GM23338 (cell line): ENCODE measurements at regions not wholly inside any gene's neighbourhood (a gene's known extent, or its start where the extent isn't known, plus 50 kb on each side); places are given as distances from the start of the nearest gene placed in this dataset.

Experiments used
- ATAC-seq: fragments of 200-7000 bp; cut with Tn5 transposase; 3 replicates; pipeline ENCODE4 v1.9.1; 2020
- DNase-seq: peaks from one replicate; pipeline ENCODE4 v3.0.0-alpha.2; 2015; ENCODE audit warnings: low spot score
- H2AFZ ChIP-seq: fragments of 200-600 bp; sonication (generic); 2 replicates; pipeline ENCODE4 v1.8.0; 2016; ENCODE audit warnings: antibody characterized with exemption, mild to moderate bottlenecking, moderate library complexity
- H3F3A ChIP-seq: fragments of 200-600 bp; sonication (generic); replicated peaks from 2 replicates; pipeline ENCODE4 v1.8.0; 2017; ENCODE audit warnings: antibody characterized with exemption, mixed run types, low read depth
- H3K27ac ChIP-seq: fragments of 200-600 bp; sonication (generic); 2 replicates; pipeline ENCODE4 v1.6.1; 2016; ENCODE audit warnings: low read depth
- H3K27me3 ChIP-seq: fragments of 200-600 bp; sonication (generic); 2 replicates; pipeline ENCODE4 v1.8.0; 2016; ENCODE audit warnings: mild to moderate bottlenecking, mixed run types, moderate library complexity; ENCODE audit not compliant: insufficient read depth
- H3K36me3 ChIP-seq: fragments of 200-600 bp; sonication (generic); 2 replicates; pipeline ENCODE4 v1.8.0; 2016; ENCODE audit warnings: mild to moderate bottlenecking; ENCODE audit not compliant: insufficient read depth
- H3K4me1 ChIP-seq: fragments of 200-600 bp; sonication (generic); 2 replicates; pipeline ENCODE4 v1.8.0; 2016; ENCODE audit warnings: mild to moderate bottlenecking, moderate library complexity; ENCODE audit not compliant: insufficient read depth
- H3K4me2 ChIP-seq: fragments of 200-600 bp; sonication (generic); 2 replicates; pipeline ENCODE4 v1.7.1; 2017; ENCODE audit warnings: mixed run types
- H3K4me3 ChIP-seq: fragments of 200-600 bp; sonication (generic); 2 replicates; pipeline ENCODE4 v1.6.1; 2016; ENCODE audit warnings: mixed run types
- H3K79me2 ChIP-seq: fragments of 200-600 bp; sonication (generic); replicated peaks from 2 replicates; pipeline ENCODE4 v1.8.0; 2017; ENCODE audit warnings: mild to moderate bottlenecking; ENCODE audit not compliant: insufficient read depth
- H3K9me2 ChIP-seq: fragments of 200-600 bp; sonication (generic); 2 replicates; pipeline ENCODE4 v1.8.0; 2017; ENCODE audit not compliant: insufficient read depth
- H4K20me1 ChIP-seq: fragments of 200-600 bp; sonication (generic); replicated peaks from 2 replicates; pipeline ENCODE4 v1.8.0; 2017; ENCODE audit warnings: mild to moderate bottlenecking; ENCODE audit not compliant: insufficient read depth
- H3K27ac Mint-ChIP-seq: 2 replicates; pipeline ENCODE4 v1.8.0; 2020; ENCODE audit warnings: inconsistent platforms, mild to moderate bottlenecking, moderate library complexity, mixed read lengths
- H3K27me3 Mint-ChIP-seq: 3 replicates; pipeline ENCODE4 v1.8.0; 2022; ENCODE audit warnings: low read depth, mild to moderate bottlenecking, moderate library complexity, mixed read lengths, inconsistent platforms; ENCODE audit not compliant: insufficient read depth, poor library complexity
- H3K36me3 Mint-ChIP-seq: 3 replicates; pipeline ENCODE4 v1.8.0; 2021; ENCODE audit warnings: low read depth, mild to moderate bottlenecking, inconsistent platforms, moderate library complexity, mixed read lengths
- H3K4me1 Mint-ChIP-seq: 3 replicates; pipeline ENCODE4 v1.8.0; 2020; ENCODE audit warnings: mild to moderate bottlenecking, inconsistent platforms, mixed read lengths
- H3K4me3 Mint-ChIP-seq: 3 replicates; pipeline ENCODE4 v1.8.0; 2021; ENCODE audit warnings: moderate library complexity, mild to moderate bottlenecking, inconsistent platforms, mixed read lengths
- H3K9me3 Mint-ChIP-seq: 3 replicates; pipeline ENCODE4 v1.8.0; 2020; ENCODE audit warnings: moderate library complexity, mild to moderate bottlenecking, inconsistent platforms, mixed read lengths
- CREB1 ChIP-seq: fragments of 250-450 bp; sonication (Bioruptor Pico); IDR thresholded peaks from 2 replicates; pipeline ENCODE4 v1.5.0; 2020; ENCODE audit warnings: low read depth, mild to moderate bottlenecking, moderate library complexity
- ETS1 ChIP-seq: IDR thresholded peaks from 2 replicates; pipeline ENCODE4 v1.6.1; 2016; ENCODE audit warnings: antibody characterized with exemption
- EZH2phosphoT487 ChIP-seq: fragments of 200-600 bp; sonication (generic); IDR thresholded peaks from one replicate; pipeline ENCODE4 v1.8.1; 2018; ENCODE audit warnings: antibody characterized with exemption; ENCODE audit not compliant: unreplicated experiment
- JUNB ChIP-seq: IDR thresholded peaks from one replicate; pipeline ENCODE4 v1.6.1; 2016; ENCODE audit warnings: antibody characterized with exemption; ENCODE audit not compliant: unreplicated experiment
- NANOG ChIP-seq: IDR thresholded peaks from 2 replicates; pipeline ENCODE4 v1.6.1; 2016; ENCODE audit warnings: antibody characterized with exemption, borderline replicate concordance
- POLR2AphosphoS5 ChIP-seq: IDR thresholded peaks from 2 replicates; pipeline ENCODE4 v1.6.1; 2016; ENCODE audit warnings: antibody characterized with exemption, low read depth
- STAT1 ChIP-seq: IDR thresholded peaks from one replicate; pipeline ENCODE4 v1.6.1; 2016; ENCODE audit warnings: antibody characterized with exemption; ENCODE audit not compliant: unreplicated experiment
- ZNF114 ChIP-seq: fragments of 250-450 bp; sonication (Bioruptor Pico); IDR thresholded peaks from 2 replicates; pipeline ENCODE4 v1.5.0; 2020; ENCODE audit warnings: mild to moderate bottlenecking, moderate library complexity
- ZNF331 ChIP-seq: fragments of 250-450 bp; sonication (Bioruptor Pico); IDR thresholded peaks from 2 replicates; pipeline ENCODE4 v1.5.0; 2020; ENCODE audit warnings: low read depth, mild to moderate bottlenecking, moderate library complexity
- ZNF462 ChIP-seq: fragments of 250-450 bp; sonication (Bioruptor Pico); IDR thresholded peaks from 2 replicates; pipeline ENCODE4 v1.5.0; 2020; ENCODE audit warnings: mild to moderate bottlenecking, moderate library complexity

DNA sequence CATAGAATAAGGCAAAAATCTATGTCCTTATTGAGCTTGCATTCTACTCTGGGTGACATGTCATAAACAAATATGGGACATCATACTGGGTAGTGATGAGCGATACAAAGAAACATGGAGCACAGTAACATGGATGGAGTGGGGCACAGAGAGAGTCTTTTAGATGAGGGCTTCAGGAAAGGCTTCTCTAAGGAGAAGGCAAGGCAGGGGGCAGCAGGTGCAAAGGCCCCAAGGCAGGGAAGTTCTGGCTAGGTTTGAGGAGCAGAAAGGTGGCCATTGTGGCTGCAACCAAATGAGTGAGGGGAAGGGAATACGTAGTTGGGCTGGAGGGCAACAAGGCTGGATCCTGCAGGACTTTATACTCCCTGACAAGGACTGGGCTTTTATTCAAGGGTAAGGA, 211.4 kb downstream of the HERPUD2 start (continued):
- TF ChIP-seq ZNF462 (CRISPR knock-in tag) (no peak), EZH2phosphoT487 (no peak), ETS1 (no peak), NANOG (no peak), POLR2AphosphoS5 (no peak), CREB1 (CRISPR knock-in tag) (no peak)

- peaks cover 5% of the 10 kb centered on the region for H3K27me3 Mint-ChIP-seq
- H3K9me3 Mint-ChIP-seq, result no peaks in the 10 kb centered on the region; the same call in 2 of the 3 replicates
- H3K36me3 Mint-ChIP-seq, result no peaks in the 10 kb centered on the region
- Histone ChIP-seq H3F3A (no peaks in the 10 kb centered on the region), H3K9me2 (no peaks in the 10 kb centered on the region), H3K4me1 (no peaks in the 10 kb centered on the region), H4K20me1 (no peaks in the 10 kb centered on the region), H3K4me2 (no peak overlapping the region), H3K4me3 (no peak overlapping the region), H2AFZ (no peak overlapping the region), H3K79me2 (no peaks in the 10 kb centered on the region), H3K27ac (no peak overlapping the region), H3K36me3 (no peaks in the 10 kb centered on the region), H3K27me3 (no peaks in the 10 kb centered on the region)
- TF ChIP-seq STAT1 (no peak), NANOG (no peak), ZNF114 (no peak), ZNF462 (CRISPR knock-in tag) (no peak), JUNB (no peak), CREB1 (CRISPR knock-in tag) (no peak), ZNF331 (CRISPR knock-in tag) (no peak)
- DNase-seq, result no peak
- H3K27ac Mint-ChIP-seq, result no peak overlapping the region
- no peak overlapping the region for H3K4me3 Mint-ChIP-seq
- no peak for ATAC-seq
- peaks cover 4% of the 10 kb centered on the region; the same call in 2 of the 3 replicates for H3K4me1 Mint-ChIP-seq
These were observed 212.7 kb downstream of the HERPUD2 start for GRCh38 chr7:35482231-35482630.
